HCT116 (cell line): ENCODE measurements at regions not wholly inside any gene's neighbourhood (a gene's known extent, or its start where the extent isn't known, plus 50 kb on each side); places are given as distances from the start of the nearest gene placed in this dataset.
A peak's percentile ranks its signal among the peaks of the same experiment; 100 is the strongest.

Source experiments
- ATAC-seq: fragments of 200-7000 bp; cut with Tn5 transposase; 2 replicates; pipeline ENCODE4 v1.9.1; 2020; ENCODE audit warnings: mild to moderate bottlenecking, moderate library complexity
- BruUV-seq: library from RNA; stranded (reverse); fragments of 400-500 nt; replicated peaks from 2 replicates; lab custom pipeline; 2021; lab: Mats Ljungman, UMichigan
- CTCF ChIA-PET: fragments of 300-600 bp; sonication (Branson Sonifier 250); formaldehyde crosslinking; loops from one replicate; lab custom pipeline; 2021; ENCODE audit warnings: antibody characterized with exemption; lab: Charles Lee
- POLR2A ChIA-PET: fragments of 300-600, 350-600 bp; sonication (Branson Sonifier 250); formaldehyde crosslinking; loops from one replicate; lab custom pipeline; 2021; ENCODE audit warnings: antibody characterized with exemption; lab: Charles Lee
- RAD21 ChIA-PET, 2 experiments: fragments of 300-600 bp; sonication (Branson Sonifier 250); formaldehyde crosslinking; loops; one replicate each; lab custom pipeline; 2023; ENCODE audit warnings: low total read pairs in 2 of 2; ENCODE audit not compliant: uncharacterized antibody in 2 of 2, unreplicated experiment in 2 of 2, low non-redundant PET in 1 of 2; lab: Charles Lee
- DNase-seq: peaks from one replicate; pipeline ENCODE4 v3.0.0-alpha.2; 2010; ENCODE audit warnings: low read depth, low spot score
- H2AFZ ChIP-seq: fragments of 200-600 bp; shearing (Covaris generic), sonication (generic); 2 replicates; pipeline ENCODE4 v1.6.1; 2017; ENCODE audit warnings: low read depth, mixed run types, mixed read lengths, antibody characterized with exemption, low read length; ENCODE audit not compliant: poor library complexity, severe bottlenecking
- H3K27ac ChIP-seq: 2 replicates; pipeline ENCODE4 v1.5.1; 2012; ENCODE audit warnings: low read depth, low read length
- H3K27me3 ChIP-seq: fragments of 200-600 bp; sonication (generic); 2 replicates; pipeline ENCODE4 v1.6.1; 2016; ENCODE audit warnings: mixed run types, low read length, mixed read lengths; ENCODE audit not compliant: insufficient read depth
- H3K36me3 ChIP-seq, 2 experiments: fragments of 200-500 bp in 1 of 2; fragments of 200-600 bp in 1 of 2; sonication (Bioruptor generic) in 1 of 2; sonication (generic) in 1 of 2; 2 replicates each; pipeline versions ENCODE4 v1.5.1 to v1.6.1; 2014 to 2016; ENCODE audit warnings: low read length in 2 of 2, inconsistent platforms in 1 of 2, mixed read lengths in 1 of 2, mixed run types in 1 of 2; ENCODE audit not compliant: insufficient read depth in 2 of 2, control insufficient read depth in 1 of 2
- H3K4me1 ChIP-seq, 2 experiments: fragments of 200-600 bp in 1 of 2; sonication (generic) in 1 of 2; 2 replicates each; pipeline versions ENCODE4 v1.5.1 to v1.6.1; 2012 to 2017; ENCODE audit warnings: low read length in 2 of 2, inconsistent platforms in 1 of 2, mild to moderate bottlenecking in 1 of 2, mixed read lengths in 1 of 2, mixed run types in 1 of 2, moderate library complexity in 1 of 2; ENCODE audit not compliant: insufficient read depth in 2 of 2, control insufficient read depth in 1 of 2
- H3K4me2 ChIP-seq: fragments of 200-600 bp; sonication (generic); 2 replicates; pipeline ENCODE4 v1.6.1; 2017; ENCODE audit warnings: mixed run types, low read length, mixed read lengths
- H3K4me3 ChIP-seq, 2 experiments: fragments of 200-600 bp in 1 of 2; sonication (generic) in 1 of 2; replicated peaks in 1 of 2; 2 replicates each; pipeline ENCODE4 v1.5.1; 2011 to 2016; ENCODE audit warnings: low read length in 2 of 2, control low read depth in 1 of 2, low read depth in 1 of 2, mild to moderate bottlenecking in 1 of 2, mixed read lengths in 1 of 2, mixed run types in 1 of 2
- H3K79me2 ChIP-seq: fragments of 200-600 bp; sonication (generic); 2 replicates; pipeline ENCODE4 v1.6.1; 2017; ENCODE audit warnings: mild to moderate bottlenecking, mixed run types, low read length, moderate library complexity, mixed read lengths; ENCODE audit not compliant: insufficient read depth
- H3K9ac ChIP-seq: fragments of 200-600 bp; sonication (generic); 2 replicates; pipeline ENCODE4 v1.6.1; 2016; ENCODE audit warnings: low read length, mixed read lengths
- H3K9me2 ChIP-seq: fragments of 200-600 bp; sonication (generic), shearing (Covaris generic); 2 replicates; pipeline ENCODE4 v1.6.1; 2017; ENCODE audit warnings: mixed run types, mild to moderate bottlenecking, moderate library complexity; ENCODE audit not compliant: insufficient read depth
- H3K9me3 ChIP-seq, 2 experiments: fragments of 200-500 bp in 1 of 2; fragments of 200-600 bp in 1 of 2; sonication (Bioruptor generic) in 1 of 2; sonication (generic) in 1 of 2; 2 replicates each; pipeline ENCODE4 v1.6.1; 2014 to 2017; ENCODE audit warnings: low read length in 2 of 2, mixed read lengths in 2 of 2, inconsistent platforms in 1 of 2, low read depth in 1 of 2, mild to moderate bottlenecking in 1 of 2, mixed run types in 1 of 2, moderate library complexity in 1 of 2; ENCODE audit not compliant: control insufficient read depth in 1 of 2, insufficient read depth in 1 of 2
- H4K20me1 ChIP-seq: fragments of 200-600 bp; sonication (generic), shearing (Covaris generic); 2 replicates; pipeline ENCODE4 v1.6.1; 2017; ENCODE audit warnings: mixed run types, mild to moderate bottlenecking, moderate library complexity; ENCODE audit not compliant: insufficient read depth
- ATF3 ChIP-seq: IDR thresholded peaks from 2 replicates; pipeline ENCODE4 v1.6.1; 2012
- CEBPB ChIP-seq: IDR thresholded peaks from 2 replicates; pipeline ENCODE4 v1.6.1; 2012; ENCODE audit warnings: low read depth
- CTCF ChIP-seq, 3 experiments: fragments of 200-600 bp in 1 of 3; sonication (generic) in 1 of 3; IDR thresholded peaks in 2 of 3; conservative IDR thresholded peaks in 1 of 3; 2 replicates each; pipeline ENCODE4 v1.5.1; 2012 to 2017; ENCODE audit warnings: low read depth in 2 of 3, low read length in 2 of 3, antibody characterized with exemption in 1 of 3, borderline replicate concordance in 1 of 3, control low read depth in 1 of 3, mild to moderate bottlenecking in 1 of 3, mixed read lengths in 1 of 3, mixed run types in 1 of 3, moderate library complexity in 1 of 3; ENCODE audit not compliant: insufficient read depth in 1 of 3
- EZH2 ChIP-seq: fragments of 200-600 bp; sonication (generic); IDR thresholded peaks from 2 replicates; pipeline ENCODE4 v1.6.1; 2017; ENCODE audit warnings: antibody characterized with exemption, mixed run types
- EZH2phosphoT487 ChIP-seq: fragments of 200-600 bp; IDR thresholded peaks from 2 replicates; pipeline ENCODE4 v1.6.1; 2018; ENCODE audit warnings: antibody characterized with exemption, borderline replicate concordance
- FOSL1 ChIP-seq: IDR thresholded peaks from 2 replicates; pipeline ENCODE4 v1.6.1; 2012; ENCODE audit warnings: low read depth
- JUND ChIP-seq: IDR thresholded peaks from 2 replicates; pipeline ENCODE4 v1.6.1; 2012
- POLR2A ChIP-seq: IDR thresholded peaks from 2 replicates; pipeline ENCODE4 v1.7.0; 2011; ENCODE audit warnings: borderline replicate concordance; ENCODE audit not compliant: insufficient read depth, insufficient read length; ENCODE audit errors: extremely low read depth
- POLR2AphosphoS5 ChIP-seq: IDR thresholded peaks from 2 replicates; pipeline ENCODE4 v1.6.1; 2011; ENCODE audit warnings: mild to moderate bottlenecking, low read depth, low read length, moderate library complexity
- REST ChIP-seq: IDR thresholded peaks from 2 replicates; pipeline ENCODE4 v1.6.1; 2012; ENCODE audit warnings: low read depth
- SRF ChIP-seq: IDR thresholded peaks from 2 replicates; pipeline ENCODE4 v1.6.1; 2012; ENCODE audit warnings: low read depth
- TCF7L2 ChIP-seq: IDR thresholded peaks from 2 replicates; pipeline ENCODE4 v1.7.0; 2011; ENCODE audit warnings: borderline replicate concordance, inconsistent platforms; ENCODE audit not compliant: insufficient read depth, insufficient read length; ENCODE audit errors: extremely low read depth
- ZFX ChIP-seq: fragments of 450-650 bp; IDR thresholded peaks from 2 replicates; pipeline ENCODE4 v1.6.1; 2017
- ZNF274 ChIP-seq: fragments of 200-500 bp; sonication (Bioruptor generic); IDR thresholded peaks from 2 replicates; pipeline ENCODE4 v1.6.1; 2014; ENCODE audit warnings: mild to moderate bottlenecking, low read depth, low read length, inconsistent platforms
- intact Hi-C: fragments of 100-400 bp; cut with micrococcal nuclease; formaldehyde crosslinking; loops from 2 replicates; pipeline ENCODE4 v1.10.0; 2022

GRCh38 chr3:24598695-24599470 is 104.2 kb upstream of the THRB start (continued):
- TF ChIP-seq REST (no peak), CEBPB (peak; percentile 76)

GRCh38 chr3:24601066-24601939 is 106.7 kb upstream of the THRB start:
- ATAC-seq, result no peak
- H3K4me1 ChIP-seq, result peaks cover 13 to 16% of the 10 kb centered on the region in 2 experiments
- TF ChIP-seq EZH2, result no peak
- no peak for TF ChIP-seq JUND
- TF ChIP-seq CTCF (IDR thresholded peaks at IDR 0.05 in 2 of 3, conservative IDR thresholded peaks at IDR 0.05 in 1 of 3; ENCODE audit: borderline replicate concordance in 1 of 3, insufficient read depth in 1 of 3, low read depth in 2 of 3, low read length in 2 of 3), result no peak
- TF ChIP-seq SRF, result no peak
- TF ChIP-seq POLR2A, result no peak
- no peak for TF ChIP-seq CEBPB
- no peak for TF ChIP-seq ZNF274
- TF ChIP-seq TCF7L2, result no peak
- TF ChIP-seq ATF3, result no peak
- TF ChIP-seq FOSL1, result no peak
- no peak for TF ChIP-seq EZH2phosphoT487
- TF ChIP-seq POLR2AphosphoS5, result no peak
- no peak for TF ChIP-seq ZFX
- no peak for DNase-seq
- POLR2A ChIA-PET, result no interaction called here
- RAD21 ChIA-PET, result no interaction called here
- CTCF ChIA-PET, result no interaction called here
- H3K27me3 ChIP-seq, result no peaks in the 10 kb centered on the region
- H3K9me2 ChIP-seq, result no peaks in the 10 kb centered on the region
- H3K36me3 ChIP-seq, result no peaks in the 10 kb centered on the region
- intact Hi-C loops, result no loop called here
- no peak overlapping the region for H2AFZ ChIP-seq
- no peaks in the 10 kb centered on the region for H3K79me2 ChIP-seq
- no peak overlapping the region for H3K4me3 ChIP-seq
- H3K27ac ChIP-seq, result no peak overlapping the region
- no peaks in the 10 kb centered on the region for H3K9me3 ChIP-seq
- H3K9ac ChIP-seq, result no peak overlapping the region
- no TSS peak for BruUV-seq
- H4K20me1 ChIP-seq, result no peaks in the 10 kb centered on the region
- H3K4me2 ChIP-seq, result no peak overlapping the region
